Endothelial cell of umbilical vein (primary cell): ENCODE measurements at regions not wholly inside any gene's neighbourhood (a gene's known extent, or its start where the extent isn't known, plus 50 kb on each side); places are given as distances from the start of the nearest gene placed in this dataset.

Experiments used
- BruUV-seq: library from RNA; stranded (reverse); fragments of 400-500 nt; replicated peaks from 2 replicates; lab custom pipeline; 2021; lab: Mats Ljungman, UMichigan
- CTCF ChIA-PET: fragments of 300-600, 350-600 bp; sonication (Branson Sonifier 250); formaldehyde crosslinking; loops from one replicate; lab custom pipeline; 2021; ENCODE audit warnings: antibody characterized with exemption, inconsistent platforms; lab: Charles Lee
- POLR2A ChIA-PET: fragments of 300-600, 350-600 bp; sonication (Branson Sonifier 250); formaldehyde crosslinking; loops from one replicate; lab custom pipeline; 2021; ENCODE audit warnings: antibody characterized with exemption, inconsistent platforms; lab: Charles Lee
- DNase-seq: peaks from one replicate; pipeline ENCODE4 v3.0.0-alpha.2; 2011; ENCODE audit warnings: low read depth, low spot score
- FAIRE-seq: peaks from 2 replicates; lab custom pipeline; 2011; peaks lifted over from hg19 to GRCh38; lab: Jason Lieb, UNC
- H2AFZ ChIP-seq: 2 replicates; pipeline ENCODE4 v1.6.0; 2012; ENCODE audit warnings: low read depth, low read length, control low read depth, inconsistent platforms
- H3K27ac ChIP-seq: 2 replicates; pipeline ENCODE4 v1.5.1; 2011; ENCODE audit warnings: low read depth, mild to moderate bottlenecking, control low read depth, low read length, moderate library complexity; ENCODE audit not compliant: insufficient read depth
- H3K27me3 ChIP-seq, 2 experiments: 2 replicates each; pipeline versions ENCODE4 v1.6.0 to v1.6.1; 2011; ENCODE audit warnings: low read length in 2 of 2, mixed read lengths in 1 of 2; ENCODE audit not compliant: control insufficient read depth in 2 of 2, insufficient read depth in 2 of 2
- H3K36me3 ChIP-seq, 2 experiments: 2 replicates in 1 of 2; 3 replicates in 1 of 2; pipeline ENCODE4 v1.5.1; 2011; ENCODE audit warnings: low read length in 2 of 2, mild to moderate bottlenecking in 1 of 2, moderate library complexity in 1 of 2; ENCODE audit not compliant: control insufficient read depth in 2 of 2, insufficient read depth in 2 of 2; ENCODE audit errors: extremely low read depth in 1 of 2
- H3K4me1 ChIP-seq: 3 replicates; pipeline ENCODE4 v1.5.1; 2011; ENCODE audit warnings: mild to moderate bottlenecking, low read length; ENCODE audit not compliant: control insufficient read depth, insufficient read depth; ENCODE audit errors: extremely low read depth
- H3K4me2 ChIP-seq: 2 replicates; pipeline ENCODE4 v1.6.1; 2011; ENCODE audit warnings: low read length, control low read depth, mixed read lengths; ENCODE audit not compliant: insufficient read depth
- H3K4me3 ChIP-seq, 3 experiments: fragments of 200-600 bp in 1 of 3; sonication (generic), shearing (Covaris generic) in 1 of 3; replicated peaks in 1 of 3; 2 replicates each; pipeline ENCODE4 v1.5.1; 2011 to 2016; ENCODE audit warnings: control low read depth in 3 of 3, low read length in 3 of 3, mild to moderate bottlenecking in 2 of 3, inconsistent platforms in 1 of 3, low read depth in 1 of 3, moderate library complexity in 1 of 3; ENCODE audit not compliant: insufficient read depth in 1 of 3
- H3K79me2 ChIP-seq: 2 replicates; pipeline ENCODE4 v1.6.0; 2012; ENCODE audit warnings: low read length, inconsistent platforms; ENCODE audit not compliant: control insufficient read depth, insufficient read depth
- H3K9ac ChIP-seq: replicated peaks from 2 replicates; pipeline ENCODE3; 2011; ENCODE audit warnings: low read length, control low read depth; ENCODE audit not compliant: insufficient read depth; ENCODE audit errors: extremely low read depth
- H3K9me1 ChIP-seq: replicated peaks from 3 replicates; pipeline ENCODE4 v1.6.0; 2011; ENCODE audit warnings: mild to moderate bottlenecking, low read length; ENCODE audit not compliant: control insufficient read depth, insufficient read depth; ENCODE audit errors: extremely low read depth
- H3K9me3 ChIP-seq: replicated peaks from 2 replicates; pipeline ENCODE4 v1.5.1; 2012; ENCODE audit warnings: low read length, inconsistent platforms; ENCODE audit not compliant: control insufficient read depth, insufficient read depth
- H4K20me1 ChIP-seq: replicated peaks from 2 replicates; pipeline ENCODE3; 2011; ENCODE audit warnings: mild to moderate bottlenecking, low read length; ENCODE audit not compliant: control insufficient read depth, insufficient read depth; ENCODE audit errors: extremely low read depth
- CTCF ChIP-seq, 2 donors: IDR thresholded peaks; 1 replicate in 1 of 2; 2 replicates in 1 of 2; pipeline ENCODE4 v1.5.1; 2011; ENCODE audit warnings: low read length in 2 of 2, mild to moderate bottlenecking in 2 of 2, moderate library complexity in 2 of 2, control low read depth in 1 of 2, inconsistent platforms in 1 of 2, low read depth in 1 of 2; ENCODE audit not compliant: insufficient read depth in 1 of 2; ENCODE audit errors: extremely low read depth in 1 of 2
- EZH2 ChIP-seq: IDR thresholded peaks from 2 replicates; pipeline ENCODE4 v1.6.1; 2012; ENCODE audit warnings: borderline replicate concordance, low read depth, mild to moderate bottlenecking, moderate library complexity, low read length, inconsistent platforms; ENCODE audit not compliant: severe bottlenecking
- FOS ChIP-seq: IDR thresholded peaks from 2 replicates; pipeline ENCODE4 v1.6.1; 2011; ENCODE audit warnings: mild to moderate bottlenecking, low read length, moderate library complexity, borderline replicate concordance; ENCODE audit not compliant: insufficient read depth
- GATA2 ChIP-seq: IDR thresholded peaks from 2 replicates; pipeline ENCODE4 v1.7.0; 2011; ENCODE audit warnings: low read depth, mild to moderate bottlenecking, moderate library complexity, mixed read lengths, low read length; ENCODE audit not compliant: insufficient read length, insufficient read depth
- JUN ChIP-seq: IDR thresholded peaks from 2 replicates; pipeline ENCODE4 v1.6.1; 2011; ENCODE audit warnings: borderline replicate concordance, low read depth; ENCODE audit not compliant: insufficient read length, insufficient read depth
- MAX ChIP-seq: IDR thresholded peaks from 2 replicates; pipeline ENCODE4 v1.6.1; 2011; ENCODE audit not compliant: insufficient read depth, insufficient read length
- MYC ChIP-seq: IDR thresholded peaks from one replicate; pipeline ENCODE4 v1.6.1; 2011; ENCODE audit warnings: mild to moderate bottlenecking, low read depth, low read length
- POLR2A ChIP-seq: IDR thresholded peaks from 2 replicates; pipeline ENCODE4 v1.6.1; 2012; ENCODE audit warnings: low read depth, mild to moderate bottlenecking, control low read depth, low read length
- POLR2AphosphoS5 ChIP-seq: IDR thresholded peaks from 2 replicates; pipeline ENCODE4 v1.6.1; 2012; ENCODE audit warnings: low read depth, mild to moderate bottlenecking, control low read depth, low read length, moderate library complexity; ENCODE audit not compliant: insufficient read depth
- dilution Hi-C: fragments of 300-500 bp; cut with MboI; formaldehyde crosslinking; loops from one replicate; pipeline ENCODE4 v1.15.0; 2019; ENCODE audit warnings: low sequenced_read_pairs; ENCODE audit not compliant: extremely low pct_ligation_motif_present
- intact Hi-C: fragments of 100-400 bp; cut with micrococcal nuclease; formaldehyde crosslinking; loops from one replicate; pipeline ENCODE4 v1.10.0; 2022

GRCh38 chr2:187075199-187075635, 226.2 kb upstream of the ZSWIM2 start:
- FAIRE-seq (no peak), DNase-seq (no peak)
- H3K9me3 ChIP-seq, result no peaks in the 10 kb centered on the region
- H3K9me1 ChIP-seq, result no peaks in the 10 kb centered on the region
- BruUV-seq, result no TSS peak
- ChIA-PET CTCF (no interaction called here), POLR2A (no interaction called here)
- no peaks in the 10 kb centered on the region for H4K20me1 ChIP-seq
- H3K79me2 ChIP-seq, result no peaks in the 10 kb centered on the region
- dilution Hi-C loops (no loop called here), intact Hi-C loops (no loop called here)
- H3K4me2 ChIP-seq, result no peak overlapping the region
- H3K27me3 ChIP-seq, result no peaks in the 10 kb centered on the region
- H3K36me3 ChIP-seq, result no peaks in the 10 kb centered on the region
- no peak overlapping the region for H2AFZ ChIP-seq
- no peak overlapping the region for H3K9ac ChIP-seq
- no peaks in the 10 kb centered on the region for H3K4me1 ChIP-seq
- TF ChIP-seq MAX (no peak), EZH2 (no peak), JUN (no peak), POLR2AphosphoS5 (no peak), MYC (no peak), CTCF (IDR thresholded peaks at IDR 0.05; ENCODE audit: extremely low read depth in 1 of 2, insufficient read depth in 1 of 2, low read depth in 1 of 2, low read length in 2 of 2) (no peak), POLR2A (no peak), FOS (no peak), GATA2 (no peak)
- no peak overlapping the region for H3K27ac ChIP-seq
- no peak overlapping the region for H3K4me3 ChIP-seq
